Uterus (tissue), 2 donors: ENCODE measurements at regions not wholly inside any gene's neighbourhood (a gene's known extent, or its start where the extent isn't known, plus 50 kb on each side); places are given as distances from the start of the nearest gene placed in this dataset.

Source experiments
- CTCF ChIP-seq, 4 experiments: fragments of 200-600 bp in 2 of 4; fragments of 450-650 bp in 2 of 4; sonication (generic) in 2 of 4; IDR thresholded peaks; one replicate each; pipeline ENCODE4 v1.5.1; 2016 to 2019; ENCODE audit warnings: antibody characterized with exemption in 4 of 4, mild to moderate bottlenecking in 2 of 4, moderate library complexity in 1 of 4
- POLR2A ChIP-seq, 2 donors: fragments of 450-650 bp; IDR thresholded peaks; one replicate each; pipeline ENCODE4 v1.6.1; 2016; ENCODE audit warnings: antibody characterized with exemption in 2 of 2, mild to moderate bottlenecking in 1 of 2, moderate library complexity in 1 of 2

- no peak for TF ChIP-seq POLR2A (IDR thresholded peaks at IDR 0.05)
- TF ChIP-seq CTCF (IDR thresholded peaks at IDR 0.05) = no peak
These were observed 1080.6 kb downstream of the PLA2G4A start for GRCh38 chr1:187909382-187909781.
